ENCODE measurements at regions not wholly inside any gene's neighbourhood (a gene's known extent, or its start where the extent isn't known, plus 50 kb on each side); places are given as distances from the start of the nearest gene placed in this dataset.

GRCh38 chrX:118189000-118189399 lies 72.4 kb upstream of the KLHL13 start:
- Histone ChIP-seq H3K9me3 (ENCODE audit: control extremely low read depth in 1 of 3, control insufficient read depth in 2 of 3, insufficient read depth in 1 of 3, low read length in 2 of 3) (no peaks in the 10 kb centered on the region), H2AFZ (ENCODE audit: insufficient read depth, low read depth, low read length, poor library complexity, severe bottlenecking) (no peak overlapping the region), H4K20me1 (ENCODE audit: control insufficient read depth, insufficient read depth, low read length, poor library complexity, severe bottlenecking) (no peaks in the 10 kb centered on the region), H3K79me2 (ENCODE audit: control insufficient read depth, insufficient read depth, low read length) (no peaks in the 10 kb centered on the region), H3K36me3 (replicated peaks in 1 of 2; ENCODE audit: control extremely low read depth in 1 of 2, control insufficient read depth in 1 of 2, extremely low read depth in 1 of 2, insufficient read depth in 2 of 2, low read length in 1 of 2) (no peaks in the 10 kb centered on the region), H3K27me3 (replicated peaks in 1 of 4; ENCODE audit: control extremely low read depth in 1 of 4, control insufficient read depth in 3 of 4, insufficient read depth in 4 of 4, low read length in 3 of 4) (no peaks in the 10 kb centered on the region), H3K27ac (ENCODE audit: low read length in 2 of 2) (no peak overlapping the region), H3K9ac (ENCODE audit: low read length) (no peak overlapping the region), H3K4me3 (ENCODE audit: control extremely low read depth in 1 of 5, extremely low read depth in 1 of 5, insufficient read depth in 1 of 5, low read depth in 2 of 5, low read length in 4 of 5) (no peak overlapping the region), H3K4me2 (replicated peaks; ENCODE audit: low read depth, low read length, poor library complexity, severe bottlenecking) (no peak overlapping the region), H3K4me1 (ENCODE audit: control insufficient read depth in 2 of 2, insufficient read depth in 2 of 2, low read length in 2 of 2) (no peaks in the 10 kb centered on the region)
- DNase-seq (no peak), ATAC-seq (ENCODE audit: low read depth) (no peak)
- CTCF ChIA-PET: no interaction called here
- intact Hi-C loops (cut with micrococcal nuclease): no loop called here
- Mint-ChIP-seq H3K9me3 (ENCODE audit: insufficient read depth) (no peaks in the 10 kb centered on the region), H3K27ac (no peak overlapping the region), H3K4me1 (no peaks in the 10 kb centered on the region), H3K4me3 (no peak overlapping the region), H3K27me3 (no peaks in the 10 kb centered on the region)
- TF ChIP-seq EZH2 (IDR thresholded peaks at IDR 0.05; ENCODE audit: borderline replicate concordance, insufficient read depth, low read depth, low read length, poor library complexity, severe bottlenecking): no peak
- TF ChIP-seq, protein P1, sequence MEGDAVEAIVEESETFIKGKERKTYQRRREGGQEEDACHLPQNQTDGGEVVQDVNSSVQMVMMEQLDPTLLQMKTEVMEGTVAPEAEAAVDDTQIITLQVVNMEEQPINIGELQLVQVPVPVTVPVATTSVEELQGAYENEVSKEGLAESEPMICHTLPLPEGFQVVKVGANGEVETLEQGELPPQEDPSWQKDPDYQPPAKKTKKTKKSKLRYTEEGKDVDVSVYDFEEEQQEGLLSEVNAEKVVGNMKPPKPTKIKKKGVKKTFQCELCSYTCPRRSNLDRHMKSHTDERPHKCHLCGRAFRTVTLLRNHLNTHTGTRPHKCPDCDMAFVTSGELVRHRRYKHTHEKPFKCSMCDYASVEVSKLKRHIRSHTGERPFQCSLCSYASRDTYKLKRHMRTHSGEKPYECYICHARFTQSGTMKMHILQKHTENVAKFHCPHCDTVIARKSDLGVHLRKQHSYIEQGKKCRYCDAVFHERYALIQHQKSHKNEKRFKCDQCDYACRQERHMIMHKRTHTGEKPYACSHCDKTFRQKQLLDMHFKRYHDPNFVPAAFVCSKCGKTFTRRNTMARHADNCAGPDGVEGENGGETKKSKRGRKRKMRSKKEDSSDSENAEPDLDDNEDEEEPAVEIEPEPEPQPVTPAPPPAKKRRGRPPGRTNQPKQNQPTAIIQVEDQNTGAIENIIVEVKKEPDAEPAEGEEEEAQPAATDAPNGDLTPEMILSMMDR (IDR thresholded peaks at IDR 0.05): no peak
- POLR2A ChIA-PET: no interaction called here
- no CpG with 5 or more reads among the region's 3 CpGs for WGBS (ENCODE audit: insufficient coverage)

GRCh38 chrX:118189628-118190027 lies 73.0 kb upstream of the KLHL13 start:
- POLR2A ChIA-PET: no interaction called here
- no peaks in the 10 kb centered on the region for H3K27me3 Mint-ChIP-seq
- no peak overlapping the region for H3K4me3 Mint-ChIP-seq
- ATAC-seq (ENCODE audit: low read depth) (no peak), DNase-seq (no peak)
- Histone ChIP-seq H3K36me3 (replicated peaks in 1 of 2; ENCODE audit: control extremely low read depth in 1 of 2, control insufficient read depth in 1 of 2, extremely low read depth in 1 of 2, insufficient read depth in 2 of 2, low read length in 1 of 2) (no peaks in the 10 kb centered on the region), H3K27me3 (replicated peaks in 1 of 4; ENCODE audit: control extremely low read depth in 1 of 4, control insufficient read depth in 3 of 4, insufficient read depth in 4 of 4, low read length in 3 of 4) (no peaks in the 10 kb centered on the region), H3K79me2 (ENCODE audit: control insufficient read depth, insufficient read depth, low read length) (no peaks in the 10 kb centered on the region), H3K27ac (ENCODE audit: low read length in 2 of 2) (no peak overlapping the region), H4K20me1 (ENCODE audit: control insufficient read depth, insufficient read depth, low read length, poor library complexity, severe bottlenecking) (no peaks in the 10 kb centered on the region), H3K4me1 (ENCODE audit: control insufficient read depth in 2 of 2, insufficient read depth in 2 of 2, low read length in 2 of 2) (no peaks in the 10 kb centered on the region), H3K4me2 (replicated peaks; ENCODE audit: low read depth, low read length, poor library complexity, severe bottlenecking) (no peak overlapping the region), H3K4me3 (ENCODE audit: control extremely low read depth in 1 of 5, extremely low read depth in 1 of 5, insufficient read depth in 1 of 5, low read depth in 2 of 5, low read length in 4 of 5) (no peak overlapping the region), H2AFZ (ENCODE audit: insufficient read depth, low read depth, low read length, poor library complexity, severe bottlenecking) (no peak overlapping the region), H3K9ac (ENCODE audit: low read length) (no peak overlapping the region), H3K9me3 (ENCODE audit: control extremely low read depth in 1 of 3, control insufficient read depth in 2 of 3, insufficient read depth in 1 of 3, low read length in 2 of 3) (no peaks in the 10 kb centered on the region)
- TF ChIP-seq, protein P1 (IDR thresholded peaks at IDR 0.05): no peak
- no peak for TF ChIP-seq EZH2 (IDR thresholded peaks at IDR 0.05; ENCODE audit: borderline replicate concordance, insufficient read depth, low read depth, low read length, poor library complexity, severe bottlenecking)
- no peak overlapping the region for H3K27ac Mint-ChIP-seq
- H3K4me1 Mint-ChIP-seq: no peaks in the 10 kb centered on the region
- CTCF ChIA-PET: no interaction called here
- intact Hi-C loops (cut with micrococcal nuclease): no loop called here
- WGBS (ENCODE audit: insufficient coverage): no CpG with 5 or more reads among the region's 3 CpGs
- no peaks in the 10 kb centered on the region for H3K9me3 Mint-ChIP-seq (ENCODE audit: insufficient read depth)

Data from B cell (primary cell).